ENCODE measurements at regions not wholly inside any gene's neighbourhood (a gene's known extent, or its start where the extent isn't known, plus 50 kb on each side); places are given as distances from the start of the nearest gene placed in this dataset.

DNA sequence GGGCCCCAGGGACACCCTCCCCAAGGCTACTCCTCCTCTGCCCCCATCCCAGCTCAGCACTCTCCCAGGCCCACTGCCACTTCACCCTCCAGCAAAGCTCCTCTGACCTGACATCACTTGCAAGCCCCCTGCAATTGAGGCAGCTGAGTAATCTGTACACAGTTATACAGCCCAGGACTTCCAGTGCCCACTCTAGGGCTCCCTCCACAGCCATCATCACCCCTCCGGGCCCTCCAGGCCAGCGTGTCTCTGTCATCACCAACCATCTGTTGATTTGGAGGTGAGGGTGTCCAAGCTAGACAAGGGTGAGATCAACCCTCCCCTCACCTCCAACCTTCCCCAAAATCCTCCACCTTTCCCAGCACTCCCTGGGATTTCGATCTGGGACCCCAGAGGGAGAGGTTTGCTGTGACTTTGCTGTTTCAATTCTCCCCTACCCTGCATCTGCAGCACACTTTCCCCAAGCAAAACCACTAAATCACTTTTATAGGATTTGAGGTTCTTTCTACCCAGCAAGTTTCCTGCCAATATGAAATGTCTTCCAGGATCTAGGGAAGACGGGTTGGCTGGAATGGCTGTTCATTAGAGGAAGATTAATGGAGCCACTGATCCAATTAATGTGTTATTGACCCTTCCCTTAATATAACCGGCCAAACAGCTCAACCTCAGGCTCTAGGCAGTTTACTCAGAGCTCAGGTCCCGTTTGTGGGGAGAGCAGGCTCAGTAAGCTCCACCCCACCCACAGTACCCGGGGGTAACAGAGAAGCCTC lies 92.9 kb downstream of the CHST1 start:
- TF ChIP-seq, protein P1, sequence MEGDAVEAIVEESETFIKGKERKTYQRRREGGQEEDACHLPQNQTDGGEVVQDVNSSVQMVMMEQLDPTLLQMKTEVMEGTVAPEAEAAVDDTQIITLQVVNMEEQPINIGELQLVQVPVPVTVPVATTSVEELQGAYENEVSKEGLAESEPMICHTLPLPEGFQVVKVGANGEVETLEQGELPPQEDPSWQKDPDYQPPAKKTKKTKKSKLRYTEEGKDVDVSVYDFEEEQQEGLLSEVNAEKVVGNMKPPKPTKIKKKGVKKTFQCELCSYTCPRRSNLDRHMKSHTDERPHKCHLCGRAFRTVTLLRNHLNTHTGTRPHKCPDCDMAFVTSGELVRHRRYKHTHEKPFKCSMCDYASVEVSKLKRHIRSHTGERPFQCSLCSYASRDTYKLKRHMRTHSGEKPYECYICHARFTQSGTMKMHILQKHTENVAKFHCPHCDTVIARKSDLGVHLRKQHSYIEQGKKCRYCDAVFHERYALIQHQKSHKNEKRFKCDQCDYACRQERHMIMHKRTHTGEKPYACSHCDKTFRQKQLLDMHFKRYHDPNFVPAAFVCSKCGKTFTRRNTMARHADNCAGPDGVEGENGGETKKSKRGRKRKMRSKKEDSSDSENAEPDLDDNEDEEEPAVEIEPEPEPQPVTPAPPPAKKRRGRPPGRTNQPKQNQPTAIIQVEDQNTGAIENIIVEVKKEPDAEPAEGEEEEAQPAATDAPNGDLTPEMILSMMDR (IDR thresholded peaks at IDR 0.05; ENCODE audit: low read depth, low read length, missing control alignments), result no peak
- no peak overlapping the region for H3K4me3 ChIP-seq (ENCODE audit: low read depth, low read length)
- no peak for DNase-seq (ENCODE audit: low read depth)
- in situ Hi-C loops (cut with HindIII; ENCODE audit: low sequenced_read_pairs), result no loop called here

DNA sequence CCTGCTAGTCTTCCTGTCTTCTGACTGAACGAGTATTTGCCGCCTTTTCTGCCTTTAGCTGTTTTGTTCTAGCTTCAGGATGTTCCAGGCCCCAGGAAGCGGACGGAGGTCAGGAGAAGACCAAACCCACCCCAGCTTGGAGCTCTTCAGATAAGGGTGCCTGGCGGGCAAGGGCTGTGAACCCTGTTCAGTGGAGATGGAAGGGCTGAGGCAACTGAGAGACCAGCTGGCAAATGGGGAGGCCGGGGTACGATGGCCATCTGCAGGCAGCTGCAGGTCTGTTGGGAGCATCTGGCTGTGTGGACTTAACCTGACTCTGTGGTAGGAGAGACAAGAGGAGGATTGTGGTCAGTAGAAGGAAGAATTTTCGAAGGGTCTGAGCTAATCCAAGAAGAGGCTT lies 95.6 kb downstream of the CHST1 start:
- TF ChIP-seq, protein P1 (IDR thresholded peaks at IDR 0.05; ENCODE audit: low read depth, low read length, missing control alignments), result no peak
- DNase-seq (ENCODE audit: low read depth), result no peak
- no peak overlapping the region for H3K4me3 ChIP-seq (ENCODE audit: low read depth, low read length)
- in situ Hi-C loops (cut with HindIII; ENCODE audit: low sequenced_read_pairs), result no loop called here

DNA sequence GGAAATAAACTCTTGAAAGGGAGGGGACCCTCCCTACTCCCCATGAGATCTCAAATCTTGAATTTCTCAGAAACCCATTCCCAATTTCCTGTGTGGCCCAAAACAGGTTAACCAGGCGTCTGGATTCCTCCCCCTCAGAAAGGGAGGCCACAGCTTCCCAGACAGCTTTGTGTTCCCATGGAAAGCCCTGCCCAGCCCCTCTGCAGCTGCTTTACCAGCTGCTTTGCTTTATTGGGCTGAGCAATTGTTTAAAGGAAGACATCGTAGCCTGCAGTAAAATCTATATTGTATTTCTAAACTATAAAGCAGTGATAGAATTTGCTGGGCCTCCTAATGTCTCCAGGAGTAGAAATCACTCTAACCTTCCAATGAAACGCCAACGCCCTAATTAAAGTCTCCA lies 97.4 kb downstream of the CHST1 start:
- H3K4me3 ChIP-seq (ENCODE audit: low read depth, low read length), result no peak overlapping the region
- DNase-seq (ENCODE audit: low read depth), result no peak
- in situ Hi-C loops (cut with HindIII; ENCODE audit: low sequenced_read_pairs), result no loop called here
- TF ChIP-seq, protein P1 (IDR thresholded peaks at IDR 0.05; ENCODE audit: low read depth, low read length, missing control alignments), result no peak

DNA sequence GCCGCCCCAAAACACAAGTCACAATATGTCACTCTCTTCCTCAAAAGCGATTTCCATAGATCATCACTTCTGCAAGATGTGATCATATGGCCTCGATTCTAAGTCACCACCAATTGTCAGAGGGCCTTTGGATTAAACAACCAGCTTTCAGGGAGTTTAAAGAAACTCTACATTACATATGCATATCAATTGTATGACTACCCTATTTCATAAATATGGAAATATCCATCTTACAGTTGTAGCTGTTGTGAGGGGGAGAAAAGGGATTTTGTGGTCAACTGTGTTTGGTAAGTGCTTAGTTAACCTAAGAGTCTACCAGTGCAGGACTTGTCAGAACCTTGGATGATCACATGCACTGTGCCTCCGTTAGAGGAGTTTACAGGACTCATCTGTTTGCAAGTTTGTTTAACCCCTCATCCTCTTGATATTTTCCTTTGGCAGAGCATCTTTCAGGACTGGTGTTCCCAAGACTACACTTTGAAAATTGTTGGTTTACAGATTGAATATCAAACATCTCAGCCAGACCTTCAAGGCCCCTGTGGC lies 99.9 kb downstream of the CHST1 start:
- DNase-seq (ENCODE audit: low read depth), result no peak
- in situ Hi-C loops (cut with HindIII; ENCODE audit: low sequenced_read_pairs), result no loop called here
- TF ChIP-seq, protein P1 (IDR thresholded peaks at IDR 0.05; ENCODE audit: low read depth, low read length, missing control alignments), result no peak
- no peak overlapping the region for H3K4me3 ChIP-seq (ENCODE audit: low read depth, low read length)

DNA sequence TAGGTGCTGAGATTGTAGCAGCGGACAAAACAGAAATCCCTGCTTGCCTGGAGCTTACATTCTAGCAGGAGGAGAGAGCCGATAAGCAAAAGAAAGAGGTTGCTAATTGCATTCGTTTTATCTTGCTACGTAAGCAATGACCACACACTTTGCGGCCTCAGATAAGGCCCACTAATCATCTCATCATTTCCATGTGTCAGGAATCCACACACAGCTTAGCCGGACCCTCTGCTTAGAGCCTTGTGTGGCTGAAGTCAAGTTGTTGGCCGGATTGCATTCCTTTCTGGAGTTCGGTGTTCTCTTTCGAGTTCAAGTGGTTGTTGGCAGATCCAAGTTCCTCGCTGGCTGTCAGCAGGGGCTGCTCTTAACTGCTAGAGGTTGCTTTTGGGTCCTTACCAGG lies 101.6 kb downstream of the CHST1 start:
- DNase-seq (ENCODE audit: low read depth), result no peak
- in situ Hi-C loops (cut with HindIII; ENCODE audit: low sequenced_read_pairs), result no loop called here
- no peak overlapping the region for H3K4me3 ChIP-seq (ENCODE audit: low read depth, low read length)
- TF ChIP-seq, protein P1 (IDR thresholded peaks at IDR 0.05; ENCODE audit: low read depth, low read length, missing control alignments), result no peak

DNA sequence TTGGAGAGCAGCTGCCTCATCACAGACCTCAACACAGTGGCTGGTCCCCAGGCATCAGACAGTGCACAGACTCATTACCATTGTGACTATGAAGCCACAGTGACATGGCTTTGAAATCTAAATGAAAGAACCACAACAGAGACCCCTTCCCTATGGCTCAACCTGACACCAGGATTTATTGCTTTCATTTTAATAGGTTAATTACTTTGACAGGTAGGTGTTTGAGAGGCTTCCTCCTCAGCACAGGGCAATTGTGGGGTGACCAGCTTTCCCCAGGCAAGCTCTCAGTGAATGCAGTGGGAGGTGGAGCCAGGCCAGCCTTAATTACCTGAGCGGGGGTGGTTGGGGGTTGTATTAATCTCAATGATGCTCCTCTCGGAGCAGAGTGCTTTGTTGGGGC lies 102.3 kb downstream of the CHST1 start:
- TF ChIP-seq, protein P1 (IDR thresholded peaks at IDR 0.05; ENCODE audit: low read depth, low read length, missing control alignments), result no peak
- DNase-seq (ENCODE audit: low read depth), result no peak
- in situ Hi-C loops (cut with HindIII; ENCODE audit: low sequenced_read_pairs), result no loop called here
- no peak overlapping the region for H3K4me3 ChIP-seq (ENCODE audit: low read depth, low read length)
